SK-N-SH (cell line): ENCODE measurements at regions not wholly inside any gene's neighbourhood (a gene's known extent, or its start where the extent isn't known, plus 50 kb on each side); places are given as distances from the start of the nearest gene placed in this dataset.

ENCODE experiments used
- CTCF ChIA-PET: fragments of 300-600, 350-600 bp; formaldehyde crosslinking; extraction: SDS; loops from one replicate; lab custom pipeline; 2021; lab: Yijun Ruan, JAX
- POLR2A ChIA-PET: fragments of 350-600 bp; sonication (Branson Sonifier 250); formaldehyde crosslinking; extraction: SDS; loops from one replicate; lab custom pipeline; 2020; ENCODE audit warnings: antibody characterized with exemption, inconsistent platforms; lab: Yijun Ruan, JAX
- DNase-seq: peaks from one replicate; pipeline ENCODE4 v3.0.0; 2012
- H2AFZ ChIP-seq: fragments of 200-600 bp; sonication (generic); 2 replicates; pipeline ENCODE4 v1.8.1; 2016; ENCODE audit warnings: antibody characterized with exemption, mild to moderate bottlenecking, low read depth
- H3F3A ChIP-seq: fragments of 200-600 bp; sonication (generic); replicated peaks from 2 replicates; pipeline ENCODE3; 2016; ENCODE audit warnings: antibody characterized with exemption, mild to moderate bottlenecking; ENCODE audit not compliant: insufficient read depth
- H3K27ac ChIP-seq, 2 experiments: fragments of 200-500 bp in 1 of 2; fragments of 200-600 bp in 1 of 2; sonication (Bioruptor generic) in 1 of 2; sonication (generic), shearing (Covaris generic) in 1 of 2; 2 replicates each; pipeline versions ENCODE4 v1.5.1 to v1.6.1; 2014 to 2016; ENCODE audit warnings: low read depth in 2 of 2, inconsistent platforms in 1 of 2, low read length in 1 of 2, mild to moderate bottlenecking in 1 of 2, mixed read lengths in 1 of 2
- H3K27me3 ChIP-seq: fragments of 200-600 bp; sonication (generic), shearing (Covaris generic); 2 replicates; pipeline ENCODE4 v1.6.1; 2016; ENCODE audit warnings: mixed run types; ENCODE audit not compliant: insufficient read depth
- H3K36me3 ChIP-seq, 2 experiments: fragments of 200-500 bp in 1 of 2; fragments of 200-600 bp in 1 of 2; sonication (Bioruptor generic) in 1 of 2; sonication (generic) in 1 of 2; replicated peaks in 1 of 2; 2 replicates each; pipeline versions ENCODE3 to v1.5.1; 2014 to 2016; ENCODE audit warnings: low read length in 1 of 2, mild to moderate bottlenecking in 1 of 2; ENCODE audit not compliant: insufficient read depth in 2 of 2, control insufficient read depth in 1 of 2
- H3K4me1 ChIP-seq, 2 experiments: fragments of 200-500 bp in 1 of 2; fragments of 200-600 bp in 1 of 2; sonication (Bioruptor generic) in 1 of 2; sonication (generic), shearing (Covaris generic) in 1 of 2; 2 replicates each; pipeline versions ENCODE4 v1.5.1 to v1.6.1; 2014 to 2016; ENCODE audit warnings: low read depth in 1 of 2, low read length in 1 of 2, mixed run types in 1 of 2; ENCODE audit not compliant: insufficient read depth in 2 of 2, control insufficient read depth in 1 of 2
- H3K4me2 ChIP-seq: fragments of 200-600 bp; sonication (generic), shearing (Covaris generic); 2 replicates; pipeline ENCODE4 v1.6.1; 2017; ENCODE audit warnings: mixed run types
- H3K4me3 ChIP-seq, 2 experiments: fragments of 200-500 bp in 1 of 2; fragments of 200-600 bp in 1 of 2; sonication (Bioruptor generic) in 1 of 2; sonication (generic), shearing (Covaris generic) in 1 of 2; 2 replicates each; pipeline versions ENCODE4 v1.5.1 to v1.8.1; 2014 to 2016; ENCODE audit warnings: low read depth in 2 of 2, inconsistent platforms in 1 of 2, low read length in 1 of 2, mild to moderate bottlenecking in 1 of 2, mixed read lengths in 1 of 2, moderate library complexity in 1 of 2
- H3K79me2 ChIP-seq: fragments of 200-600 bp; sonication (generic); 2 replicates; pipeline ENCODE4 v1.8.1; 2017; ENCODE audit warnings: mild to moderate bottlenecking; ENCODE audit not compliant: insufficient read depth
- H3K9ac ChIP-seq: fragments of 200-600 bp; sonication (generic); 2 replicates; pipeline ENCODE4 v1.6.1; 2017; ENCODE audit warnings: mixed run types
- H3K9me2 ChIP-seq: fragments of 200-600 bp; sonication (generic); 2 replicates; pipeline ENCODE4 v1.6.1; 2017; ENCODE audit warnings: mixed run types
- H3K9me3 ChIP-seq: fragments of 200-600 bp; sonication (generic); 2 replicates; pipeline ENCODE4 v1.6.1; 2017; ENCODE audit warnings: mixed run types, mild to moderate bottlenecking, moderate library complexity
- H4K20me1 ChIP-seq: fragments of 200-600 bp; sonication (generic); 2 replicates; pipeline ENCODE4 v1.6.1; 2017; ENCODE audit warnings: mild to moderate bottlenecking, mixed run types; ENCODE audit not compliant: insufficient read depth
- CTCF ChIP-seq: fragments of 200-600 bp; sonication (generic); IDR thresholded peaks from 2 replicates; pipeline ENCODE4 v1.6.1; 2017; ENCODE audit warnings: antibody characterized with exemption, mild to moderate bottlenecking, moderate library complexity
- EP300 ChIP-seq, 2 experiments: IDR thresholded peaks; 2 replicates each; pipeline versions ENCODE4 v1.4.0 to v1.6.1; 2012; ENCODE audit warnings: borderline replicate concordance in 1 of 2, low read depth in 1 of 2, low read length in 1 of 2
- FOXJ3 ChIP-seq: sonication (generic); formaldehyde crosslinking; IDR thresholded peaks from 2 replicates; pipeline ENCODE4 v1.5.1; 2020; ENCODE audit warnings: mild to moderate bottlenecking, missing genetic modification reagents
- FOXM1 ChIP-seq: IDR thresholded peaks from 2 replicates; pipeline ENCODE4 v1.4.0; 2012; ENCODE audit warnings: low read depth, mild to moderate bottlenecking
- GABPA ChIP-seq: IDR thresholded peaks from 2 replicates; pipeline ENCODE4 v1.4.0; 2012; ENCODE audit warnings: low read depth, mild to moderate bottlenecking
- GATA2 ChIP-seq: sonication (generic); formaldehyde crosslinking; IDR thresholded peaks from 2 replicates; pipeline ENCODE4 v1.5.0; 2020; ENCODE audit warnings: mild to moderate bottlenecking, missing genetic modification reagents
- IRF3 ChIP-seq: fragments of 150-350 bp; IDR thresholded peaks from 2 replicates; pipeline ENCODE4 v1.6.1; 2016; ENCODE audit warnings: mild to moderate bottlenecking, low read depth, low read length
- MAX ChIP-seq: IDR thresholded peaks from 2 replicates; pipeline ENCODE4 v1.4.0; 2012; ENCODE audit warnings: low read depth
- MEF2A ChIP-seq: IDR thresholded peaks from 2 replicates; pipeline ENCODE4 v1.4.0; 2012; ENCODE audit warnings: low read depth, borderline replicate concordance
- NFIC ChIP-seq: IDR thresholded peaks from 2 replicates; pipeline ENCODE4 v1.4.0; 2012; ENCODE audit warnings: borderline replicate concordance
- POLR2AphosphoS5 ChIP-seq: IDR thresholded peaks from 2 replicates; pipeline ENCODE4 v1.6.1; 2012; ENCODE audit warnings: low read depth, low read length
- RCOR1 ChIP-seq: fragments of 150-350 bp; IDR thresholded peaks from 2 replicates; pipeline ENCODE4 v1.6.1; 2017; ENCODE audit warnings: antibody characterized with exemption, low read length
- REST ChIP-seq: IDR thresholded peaks from 2 replicates; pipeline ENCODE4 v1.6.1; 2012; ENCODE audit warnings: mild to moderate bottlenecking, low read depth, low read length, moderate library complexity
- RFX5 ChIP-seq: IDR thresholded peaks from 2 replicates; pipeline ENCODE4 v1.6.1; 2012; ENCODE audit warnings: mild to moderate bottlenecking, improper control_type of control experiment, low read length
- SIN3A ChIP-seq: IDR thresholded peaks from 2 replicates; pipeline ENCODE4 v1.6.1; 2012; ENCODE audit warnings: low read depth, mild to moderate bottlenecking, low read length, moderate library complexity, borderline replicate concordance
- TAF1 ChIP-seq: IDR thresholded peaks from 2 replicates; pipeline ENCODE4 v1.6.1; 2012; ENCODE audit warnings: low read depth, mild to moderate bottlenecking, low read length, moderate library complexity, borderline replicate concordance
- YY1 ChIP-seq: IDR thresholded peaks from 2 replicates; pipeline ENCODE4 v1.4.0; 2012; ENCODE audit warnings: low read depth, mild to moderate bottlenecking
- WGBS: methylation state at CpG from one replicate; pipeline ENCODE4 v1.1.6; 2017; ENCODE audit warnings: low lambda C conversion rate; 5-methylcytosine and 5-hydroxymethylcytosine counted together

GRCh38 chr13:40059540-40060232 is 404.2 kb downstream of the COG6 start:
- no peak overlapping the region for H3K4me3 ChIP-seq
- H3K36me3 ChIP-seq = no peaks in the 10 kb centered on the region
- H2AFZ ChIP-seq = no peak overlapping the region
- TF ChIP-seq FOXM1 (no peak), NFIC (no peak), MAX (no peak), YY1 (no peak), SIN3A (no peak), TAF1 (no peak), REST (no peak), GABPA (no peak), CTCF (no peak), FOXJ3 (CRISPR knock-in tag) (no peak), EP300 (IDR thresholded peaks at IDR 0.05; ENCODE audit: borderline replicate concordance in 1 of 2, low read depth in 1 of 2, low read length in 1 of 2) (no peak), IRF3 (no peak), POLR2AphosphoS5 (no peak), GATA2 (CRISPR knock-in tag) (no peak), RFX5 (no peak), MEF2A (no peak), RCOR1 (no peak)
- WGBS = 78% methylated on average over 8 of the region's 8 CpGs
- no peak overlapping the region for H3K4me2 ChIP-seq
- CTCF ChIA-PET = interaction anchor here (0.6 to 3.0 kb wide), 7 partner anchors 8 to 122 kb away, joined by 3 to 9 read pairs (median 3); no protein-coding TSS in a partner anchor
- no peak overlapping the region; a peak in 1 of 4 replicates for H3K27ac ChIP-seq
- no peaks in the 10 kb centered on the region for H3K79me2 ChIP-seq
- no peak overlapping the region for H3K9ac ChIP-seq
- H3K27me3 ChIP-seq = no peaks in the 10 kb centered on the region
- no peaks in the 10 kb centered on the region for H3K9me2 ChIP-seq
- POLR2A ChIA-PET = no interaction called here
- no peaks in the 10 kb centered on the region for H3K9me3 ChIP-seq
- H3F3A ChIP-seq = peaks cover 13% of the 10 kb centered on the region
- H3K4me1 ChIP-seq = peaks cover 28 to 32% of the 10 kb centered on the region in 2 experiments
- H4K20me1 ChIP-seq = no peaks in the 10 kb centered on the region
- DNase-seq = no peak
